K562 (cell line): ENCODE measurements at regions not wholly inside any gene's neighbourhood (a gene's known extent, or its start where the extent isn't known, plus 50 kb on each side); places are given as distances from the start of the nearest gene placed in this dataset.

ENCODE experiments used
- ATAC-seq: fragments of 200-7000 bp; cut with Tn5 transposase; 3 replicates; pipeline ENCODE4 v1.9.1; 2020; ENCODE audit warnings: moderate library complexity
- BruUV-seq: library from RNA; stranded (reverse); fragments of 400-500 nt; replicated peaks from 2 replicates; lab custom pipeline; 2021; lab: Mats Ljungman, UMichigan
- CTCF ChIA-PET: fragments of 300-600 bp; formaldehyde crosslinking; extraction: SDS; loops from one replicate; lab custom pipeline; 2021; ENCODE audit warnings: low intra/inter-chr PET ratio; lab: Yijun Ruan, JAX
- POLR2A ChIA-PET: fragments of 300-600, 350-650 bp; sonication (Branson Sonifier 250); formaldehyde crosslinking; extraction: SDS; loops from one replicate; lab custom pipeline; 2021; ENCODE audit warnings: antibody characterized with exemption, inconsistent platforms; lab: Yijun Ruan, JAX
- DNase-seq, 4 experiments: peaks; one replicate each; pipeline versions ENCODE4 v3.0.0 to v3.0.0-alpha.2; 2011 to 2018; ENCODE audit warnings: low spot score in 3 of 4, mixed read lengths in 3 of 4; ENCODE audit errors: extremely low read depth in 1 of 4
- FAIRE-seq: peaks from 2 replicates; lab custom pipeline; 2011; peaks lifted over from hg19 to GRCh38; lab: Jason Lieb, UNC
- H2AFZ ChIP-seq: 2 replicates; pipeline ENCODE4 v1.6.0; 2011; ENCODE audit warnings: low read depth, low read length, control low read depth, inconsistent platforms
- H3K27ac ChIP-seq: fragments of 200-600 bp; 3 replicates; pipeline ENCODE4 v1.8.0; 2011; ENCODE audit warnings: low read depth, mild to moderate bottlenecking, control low read depth, inconsistent platforms, low read length, moderate library complexity, mixed read lengths; ENCODE audit errors: extremely low read depth
- H3K27me3 ChIP-seq, 2 experiments: fragments of 300-600 bp in 1 of 2; 2 replicates in 1 of 2; 3 replicates in 1 of 2; pipeline versions ENCODE4 v1.6.0 to v1.8.0; 2011; ENCODE audit warnings: inconsistent platforms in 2 of 2, low read length in 2 of 2, mild to moderate bottlenecking in 1 of 2, mixed read lengths in 1 of 2, moderate library complexity in 1 of 2; ENCODE audit not compliant: control insufficient read depth in 2 of 2, insufficient read depth in 2 of 2
- H3K36me3 ChIP-seq: fragments of 300-600 bp; 3 replicates; pipeline ENCODE4 v1.8.0; 2011; ENCODE audit warnings: mild to moderate bottlenecking, low read length, inconsistent platforms; ENCODE audit not compliant: control insufficient read depth, insufficient read depth
- H3K4me1 ChIP-seq, 2 experiments: fragments of 200-600 bp in 1 of 2; replicated peaks in 1 of 2; 2 replicates in 1 of 2; 3 replicates in 1 of 2; pipeline versions ENCODE4 v1.5.1 to v1.8.0; 2011; ENCODE audit warnings: inconsistent platforms in 2 of 2, low read length in 2 of 2, mild to moderate bottlenecking in 1 of 2, mixed read lengths in 1 of 2, moderate library complexity in 1 of 2; ENCODE audit not compliant: control insufficient read depth in 2 of 2, insufficient read depth in 2 of 2
- H3K4me2 ChIP-seq: 2 replicates; pipeline ENCODE4 v1.6.1; 2011; ENCODE audit warnings: low read length, control low read depth, inconsistent platforms, mixed read lengths; ENCODE audit not compliant: insufficient read depth
- H3K4me3 ChIP-seq: fragments of 200-600 bp; sonication (generic), shearing (Covaris generic); 2 replicates; pipeline ENCODE4 v1.5.1; 2016; ENCODE audit warnings: control low read depth, inconsistent platforms
- H3K79me2 ChIP-seq: fragments of 200-600 bp; 3 replicates; pipeline ENCODE4 v1.8.0; 2011; ENCODE audit warnings: low read length, inconsistent platforms; ENCODE audit not compliant: control insufficient read depth, insufficient read depth
- H3K9ac ChIP-seq, 2 experiments: 2 replicates each; pipeline versions ENCODE4 v1.6.0 to v1.6.1; 2011; ENCODE audit warnings: low read depth in 2 of 2, low read length in 2 of 2, control low read depth in 1 of 2, inconsistent platforms in 1 of 2, mild to moderate bottlenecking in 1 of 2, mixed read lengths in 1 of 2; ENCODE audit not compliant: insufficient read depth in 1 of 2
- H3K9me1 ChIP-seq: one replicate; pipeline ENCODE4 v1.6.0; 2011; ENCODE audit warnings: inconsistent platforms, mild to moderate bottlenecking, low read length, moderate library complexity; ENCODE audit not compliant: control insufficient read depth, insufficient read depth
- H3K9me3 ChIP-seq: replicated peaks from 2 replicates; pipeline ENCODE4 v1.5.1; 2011; ENCODE audit warnings: low read depth, low read length, inconsistent platforms; ENCODE audit not compliant: control insufficient read depth, insufficient read depth
- H4K20me1 ChIP-seq: replicated peaks from 2 replicates; pipeline ENCODE4 v1.6.1; 2011; ENCODE audit warnings: low read length, inconsistent platforms, mixed read lengths; ENCODE audit not compliant: control insufficient read depth, insufficient read depth
- BDP1 ChIP-seq: IDR thresholded peaks from 3 replicates; pipeline ENCODE4 v1.6.1; 2011; ENCODE audit not compliant: insufficient read length, insufficient read depth
- CBFA2T2 ChIP-seq: fragments of 450-650 bp; conservative IDR thresholded peaks from 2 replicates; pipeline ENCODE4 v1.6.1; 2017; ENCODE audit warnings: mild to moderate bottlenecking
- DNMT1 ChIP-seq: fragments of 450-650 bp; IDR thresholded peaks from 2 replicates; pipeline ENCODE4 v1.6.1; 2016; ENCODE audit warnings: antibody characterized with exemption, mild to moderate bottlenecking
- ELF1 ChIP-seq: fragments of 200-800 bp; sonication (Bioruptor generic); IDR thresholded peaks from 2 replicates; pipeline ENCODE4 v1.6.1; 2016; ENCODE audit warnings: missing genetic modification characterization, missing compliant biosample characterization
- ETS2 ChIP-seq: IDR thresholded peaks from 2 replicates; pipeline ENCODE4 v1.6.1; 2016; ENCODE audit warnings: borderline replicate concordance, missing genetic modification characterization, mild to moderate bottlenecking, moderate library complexity, missing compliant biosample characterization; ENCODE audit not compliant: poor library complexity, severe bottlenecking
- ETV1 ChIP-seq: fragments of 450-650 bp; conservative IDR thresholded peaks from 2 replicates; pipeline ENCODE4 v1.6.1; 2016; ENCODE audit warnings: missing genetic modification characterization, control low read depth, low read depth, missing compliant biosample characterization
- HOXB6 ChIP-seq: fragments of 250-450 bp; sonication (Bioruptor Pico); IDR thresholded peaks from 2 replicates; pipeline ENCODE4 v1.5.1; 2022; ENCODE audit warnings: mild to moderate bottlenecking, borderline replicate concordance
- HSF4 ChIP-seq: fragments of 250-450 bp; sonication (Bioruptor Pico); IDR thresholded peaks from 2 replicates; pipeline ENCODE4 v2.1.2; 2022; ENCODE audit warnings: mild to moderate bottlenecking, moderate library complexity, borderline replicate concordance
- MEIS2 ChIP-seq: fragments of 450-650 bp; IDR thresholded peaks from 2 replicates; pipeline ENCODE4 v1.6.1; 2014; ENCODE audit warnings: mild to moderate bottlenecking; ENCODE audit not compliant: partially characterized antibody
- NFRKB ChIP-seq: fragments of 450-650 bp; IDR thresholded peaks from 2 replicates; pipeline ENCODE4 v1.6.1; 2016; ENCODE audit warnings: low read depth
- NR2C1 ChIP-seq, 2 experiments: fragments of 450-650 bp; IDR thresholded peaks; 2 replicates each; pipeline ENCODE4 v1.6.1; 2017; ENCODE audit warnings: mild to moderate bottlenecking in 2 of 2, antibody characterized with exemption in 1 of 2, inconsistent platforms in 1 of 2, missing compliant biosample characterization in 1 of 2, missing genetic modification characterization in 1 of 2
- SIN3A ChIP-seq, 2 experiments: fragments of 150-350 bp in 1 of 2; IDR thresholded peaks; 2 replicates each; pipeline ENCODE4 v1.6.1; 2011 to 2016; ENCODE audit warnings: borderline replicate concordance in 2 of 2, low read depth in 2 of 2, low read length in 2 of 2, mild to moderate bottlenecking in 2 of 2, moderate library complexity in 2 of 2; ENCODE audit not compliant: control insufficient read depth in 1 of 2
- SMARCA5 ChIP-seq: fragments of 450-650 bp; IDR thresholded peaks from 2 replicates; pipeline ENCODE4 v1.6.1; 2016
- ZNF217 ChIP-seq: sonication (generic); formaldehyde crosslinking; IDR thresholded peaks from 2 replicates; pipeline ENCODE4 v1.8.0; 2022; ENCODE audit warnings: mild to moderate bottlenecking, missing genetic modification reagents
- ZNF717 ChIP-seq: fragments of 250-450 bp; sonication (Bioruptor Pico); IDR thresholded peaks from 2 replicates; pipeline ENCODE4 v1.5.0; 2021
- WGBS: fragments of 100-300 bp; shearing (Covaris generic); methylation state at CpG from one replicate; pipeline ENCODE4 v1.1.6; 2016; ENCODE audit warnings: low coverage, mixed read lengths; ENCODE audit not compliant: insufficient coverage; ENCODE audit errors: missing lambda C conversion rate; 5-methylcytosine and 5-hydroxymethylcytosine counted together
- in situ Hi-C: fragments of 300-500 bp; cut with MboI; formaldehyde crosslinking; loops from 4 replicates; pipeline ENCODE4 v1.15.0; 2018; ENCODE audit warnings: inconsistent platforms, mixed read lengths
- intact Hi-C: fragments of 100-400 bp; cut with micrococcal nuclease; formaldehyde crosslinking; loops from 2 replicates; pipeline ENCODE4 v1.14.2; 2022
- TF ChIP-seq, protein P1 (sequence below): fragments of 250-450 bp; sonication (Bioruptor Pico); IDR thresholded peaks from 2 replicates; pipeline ENCODE4 v1.5.1; 2021; ENCODE audit warnings: mild to moderate bottlenecking
- TF ChIP-seq, protein P2 (sequence below): fragments of 450-650 bp; IDR thresholded peaks from 2 replicates; pipeline ENCODE4 v1.7.0; 2016; ENCODE audit warnings: borderline replicate concordance

DNA sequence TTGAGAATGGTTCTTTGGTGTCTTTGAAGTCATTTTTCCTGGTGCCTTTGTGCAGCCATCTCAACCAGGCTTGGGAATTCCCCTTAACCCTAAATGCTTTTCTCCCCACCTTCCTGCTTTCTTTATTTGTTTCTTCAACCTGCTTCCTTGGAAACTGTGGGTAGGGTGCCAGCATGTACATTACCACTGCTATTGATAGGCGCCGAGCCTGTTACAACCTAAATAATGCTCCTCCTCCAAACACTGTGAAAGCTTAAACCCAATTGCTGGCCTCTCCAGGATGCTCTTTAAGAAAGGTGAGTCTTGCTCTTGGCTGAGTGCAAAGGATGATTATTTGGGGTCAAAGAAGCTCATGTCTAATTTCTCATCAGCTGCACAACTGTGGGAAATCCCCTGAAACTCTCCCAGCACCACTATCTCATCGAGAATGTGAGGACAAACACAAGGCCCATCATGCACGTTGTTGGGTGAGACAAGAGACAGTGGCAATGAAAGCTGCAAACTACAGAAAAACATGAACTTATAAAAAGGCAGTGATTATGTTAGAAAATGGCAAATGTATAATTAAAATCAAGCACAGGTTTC is 285.5 kb upstream of the IGFBP3 start:
- BruUV-seq, result no TSS peak
- ChIA-PET CTCF (no interaction called here), POLR2A (no interaction called here)
- Histone ChIP-seq H3K27ac (no peak overlapping the region), H3K4me3 (no peak overlapping the region), H3K4me1 (no peaks in the 10 kb centered on the region), H3K9me1 (no peaks in the 10 kb centered on the region), H4K20me1 (no peaks in the 10 kb centered on the region), H3K79me2 (no peaks in the 10 kb centered on the region), H2AFZ (no peak overlapping the region), H3K9ac (no peak overlapping the region), H3K36me3 (no peaks in the 10 kb centered on the region), H3K27me3 (no peaks in the 10 kb centered on the region), H3K4me2 (no peak overlapping the region), H3K9me3 (no peaks in the 10 kb centered on the region)
- in situ Hi-C loops, result no loop called here
- ATAC-seq, result no peak
- no peak for FAIRE-seq
- intact Hi-C loops, result no loop called here
- 0% methylated on average over 4 of the region's 4 CpGs for WGBS
- DNase-seq, result no peak
- TF ChIP-seq DNMT1, result no peak
- no peak for TF ChIP-seq ETS2 (tag)
- TF ChIP-seq CBFA2T2, result no peak
- TF ChIP-seq NR2C1 (IDR thresholded peaks at IDR 0.05), result no peak
- TF ChIP-seq NR2C1 (tag; IDR thresholded peaks at IDR 0.05), result no peak
- no peak for TF ChIP-seq ZNF717
- TF ChIP-seq SMARCA5, result no peak
- TF ChIP-seq, protein P1, sequence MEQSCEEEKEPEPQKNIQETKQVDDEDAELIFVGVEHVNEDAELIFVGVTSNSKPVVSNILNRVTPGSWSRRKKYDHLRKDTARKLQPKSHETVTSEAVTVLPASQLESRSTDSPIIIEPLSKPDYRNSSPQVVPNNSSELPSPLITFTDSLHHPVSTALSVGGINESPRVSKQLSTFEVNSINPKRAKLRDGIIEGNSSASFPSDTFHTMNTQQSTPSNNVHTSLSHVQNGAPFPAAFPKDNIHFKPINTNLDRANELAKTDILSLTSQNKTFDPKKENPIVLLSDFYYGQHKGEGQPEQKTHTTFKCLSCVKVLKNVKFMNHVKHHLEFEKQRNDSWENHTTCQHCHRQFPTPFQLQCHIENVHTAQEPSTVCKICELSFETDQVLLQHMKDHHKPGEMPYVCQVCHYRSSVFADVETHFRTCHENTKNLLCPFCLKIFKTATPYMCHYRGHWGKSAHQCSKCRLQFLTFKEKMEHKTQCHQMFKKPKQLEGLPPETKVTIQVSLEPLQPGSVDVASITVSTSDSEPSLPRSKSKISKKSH (CRISPR knock-in tag), result no peak
- no peak for TF ChIP-seq BDP1
- TF ChIP-seq NFRKB, result no peak
- TF ChIP-seq ELF1, result no peak
- no peak for TF ChIP-seq ZNF217 (CRISPR knock-in tag)
- no peak for TF ChIP-seq HOXB6
- TF ChIP-seq ETV1, result no peak
- TF ChIP-seq HSF4 (CRISPR knock-in tag), result no peak
- TF ChIP-seq SIN3A (IDR thresholded peaks at IDR 0.05; ENCODE audit: borderline replicate concordance in 2 of 2, control insufficient read depth in 1 of 2, low read depth in 2 of 2, low read length in 2 of 2), result no peak
- TF ChIP-seq, protein P2, sequence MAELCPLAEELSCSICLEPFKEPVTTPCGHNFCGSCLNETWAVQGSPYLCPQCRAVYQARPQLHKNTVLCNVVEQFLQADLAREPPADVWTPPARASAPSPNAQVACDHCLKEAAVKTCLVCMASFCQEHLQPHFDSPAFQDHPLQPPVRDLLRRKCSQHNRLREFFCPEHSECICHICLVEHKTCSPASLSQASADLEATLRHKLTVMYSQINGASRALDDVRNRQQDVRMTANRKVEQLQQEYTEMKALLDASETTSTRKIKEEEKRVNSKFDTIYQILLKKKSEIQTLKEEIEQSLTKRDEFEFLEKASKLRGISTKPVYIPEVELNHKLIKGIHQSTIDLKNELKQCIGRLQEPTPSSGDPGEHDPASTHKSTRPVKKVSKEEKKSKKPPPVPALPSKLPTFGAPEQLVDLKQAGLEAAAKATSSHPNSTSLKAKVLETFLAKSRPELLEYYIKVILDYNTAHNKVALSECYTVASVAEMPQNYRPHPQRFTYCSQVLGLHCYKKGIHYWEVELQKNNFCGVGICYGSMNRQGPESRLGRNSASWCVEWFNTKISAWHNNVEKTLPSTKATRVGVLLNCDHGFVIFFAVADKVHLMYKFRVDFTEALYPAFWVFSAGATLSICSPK, result no peak
- TF ChIP-seq MEIS2, result no peak
